ENCODE measurements at regions not wholly inside any gene's neighbourhood (a gene's known extent, or its start where the extent isn't known, plus 50 kb on each side); places are given as distances from the start of the nearest gene placed in this dataset.

DNA sequence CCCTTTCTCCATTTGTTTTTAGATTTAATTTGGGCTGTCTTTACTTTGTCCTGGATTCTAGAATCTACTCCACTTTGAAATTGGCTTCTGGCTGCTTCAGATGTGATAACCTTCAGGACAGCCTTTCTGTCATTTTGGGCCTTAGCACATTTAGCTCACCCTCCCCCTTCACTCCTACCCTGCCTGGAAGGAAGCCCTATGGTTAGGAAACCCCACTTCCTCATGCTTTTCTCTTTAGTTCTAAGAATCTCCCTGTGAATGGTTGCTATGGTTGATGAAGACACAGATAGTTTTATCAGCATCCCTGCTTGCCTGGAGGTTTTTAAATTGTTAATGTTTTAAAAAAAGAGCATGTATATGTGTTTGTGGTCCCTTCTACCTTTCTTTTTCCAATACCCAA is 100.7 kb upstream of the PTPN13 start (continued):
- TF ChIP-seq, protein P1, sequence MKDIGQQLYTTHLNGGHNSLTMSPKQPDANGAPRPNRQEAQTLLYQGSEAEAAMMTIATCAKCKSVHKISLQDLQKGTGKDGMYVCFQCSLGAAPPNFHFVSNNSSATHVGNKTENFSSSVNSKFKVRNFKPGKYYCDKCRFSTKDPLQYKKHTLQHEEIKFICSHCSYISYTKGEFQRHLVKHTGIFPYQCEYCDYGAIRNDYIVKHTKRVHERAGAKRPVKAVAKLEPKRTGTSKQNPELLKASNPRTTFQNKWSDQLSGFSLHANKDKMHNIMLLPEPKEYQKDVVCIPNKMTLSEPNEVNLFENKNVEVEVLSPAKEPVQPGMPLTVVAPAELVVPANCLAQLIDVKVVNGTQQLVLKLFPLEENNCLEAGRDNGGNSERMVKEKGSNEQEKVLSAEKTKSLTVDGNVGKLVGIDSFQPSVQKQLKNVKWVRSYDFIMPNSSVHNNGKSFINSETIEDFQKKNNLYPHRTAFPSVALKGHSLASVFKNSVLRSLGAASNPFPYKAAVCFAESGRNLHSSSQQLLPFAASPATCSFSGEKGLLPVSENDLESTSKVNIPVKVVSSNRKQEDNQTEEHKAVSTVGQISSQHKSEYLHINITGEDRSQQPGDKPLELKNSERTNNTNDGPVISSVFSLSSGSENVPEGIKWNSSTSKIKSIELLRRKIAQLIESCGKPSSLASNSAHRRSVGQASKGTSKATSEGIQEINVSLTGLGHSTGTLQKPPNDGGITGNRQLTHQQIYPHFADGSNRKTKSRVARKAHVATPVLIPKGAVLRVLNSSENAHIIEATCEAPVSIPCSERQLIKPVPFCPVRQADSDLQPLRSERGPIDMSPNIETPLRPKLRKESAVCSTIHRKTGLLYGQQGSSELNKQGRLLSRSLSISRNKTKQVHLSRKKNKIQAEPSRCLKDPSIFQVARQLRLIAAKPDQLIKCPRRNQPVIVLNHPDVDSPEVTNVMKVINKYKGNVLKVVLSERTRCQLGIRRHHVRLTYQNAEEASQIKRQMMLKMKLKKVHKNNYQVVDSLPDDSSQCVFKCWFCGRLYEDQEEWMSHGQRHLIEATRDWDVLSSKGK (CRISPR knock-in tag; IDR thresholded peaks at IDR 0.05): no peak
- TF ChIP-seq PCBP1 (IDR thresholded peaks at IDR 0.05; ENCODE audit: low read depth, low read length, poor library complexity, severe bottlenecking) (no peak), POLR2H (tag; IDR thresholded peaks at IDR 0.05; ENCODE audit: low read depth) (no peak)

DNA sequence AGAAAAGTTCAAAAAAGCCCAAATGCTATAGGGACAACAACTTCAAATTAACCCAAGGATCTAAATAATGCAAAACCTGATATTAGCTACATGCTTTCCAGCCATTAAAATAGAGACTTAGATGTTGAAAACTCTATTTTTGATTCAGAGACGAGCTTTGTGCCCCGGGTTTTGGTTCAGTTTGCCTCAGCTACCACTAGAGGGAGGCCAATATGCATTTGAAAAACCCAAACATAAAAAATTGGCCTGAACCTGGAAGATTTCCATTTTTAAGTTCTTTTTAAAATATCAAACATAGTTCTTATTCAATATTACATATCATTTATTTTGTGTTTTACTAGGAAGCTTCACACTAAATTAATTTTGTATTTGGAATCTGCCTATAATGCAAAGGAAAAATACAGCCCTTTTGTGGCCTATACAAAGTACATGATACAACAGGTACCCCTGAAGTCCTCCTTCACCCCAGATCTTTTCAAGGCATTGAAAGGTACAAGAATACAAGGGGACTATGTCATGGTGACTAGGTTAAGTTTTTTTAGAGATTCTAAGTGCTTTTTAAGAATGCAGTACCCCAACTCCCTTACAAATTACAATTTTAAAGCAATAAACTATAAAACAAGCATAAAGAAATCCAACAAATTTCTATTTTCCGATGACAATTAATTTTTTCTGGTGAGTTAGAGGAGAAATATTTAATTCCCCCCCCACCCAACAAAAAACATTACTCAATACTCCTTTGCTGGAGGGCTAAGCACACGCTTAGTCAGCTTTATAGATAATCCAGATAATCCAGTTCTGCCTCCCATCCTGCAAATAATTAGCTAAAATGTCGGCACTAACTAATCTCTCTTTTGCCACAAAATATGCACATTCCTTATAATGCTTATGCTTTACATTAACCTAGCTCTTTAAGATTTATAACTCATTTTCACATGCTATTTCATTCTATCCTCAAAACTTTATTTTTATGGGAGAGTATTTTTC is 97.7 kb upstream of the PTPN13 start:
- Histone ChIP-seq H3K9me1 (ENCODE audit: control insufficient read depth, insufficient read depth, low read length) (no peaks in the 10 kb centered on the region), H3K4me2 (ENCODE audit: insufficient read depth, low read length) (no peak overlapping the region), H3K36me3 (ENCODE audit: control insufficient read depth, insufficient read depth, low read length) (no peaks in the 10 kb centered on the region), H3K9ac (ENCODE audit: insufficient read depth in 1 of 2, low read depth in 2 of 2, low read length in 2 of 2) (no peak overlapping the region), H3K4me1 (replicated peaks in 1 of 2; ENCODE audit: control insufficient read depth in 2 of 2, insufficient read depth in 2 of 2, low read length in 2 of 2) (no peaks in the 10 kb centered on the region), H4K20me1 (replicated peaks; ENCODE audit: control insufficient read depth, insufficient read depth, low read length) (no peaks in the 10 kb centered on the region), H3K9me3 (replicated peaks; ENCODE audit: control insufficient read depth, insufficient read depth, low read depth, low read length) (no peaks in the 10 kb centered on the region), H3K79me2 (ENCODE audit: control insufficient read depth, insufficient read depth, low read length) (no peaks in the 10 kb centered on the region), H2AFZ (ENCODE audit: low read depth, low read length) (no peak overlapping the region), H3K4me3 (no peak overlapping the region), H3K27me3 (ENCODE audit: control insufficient read depth in 2 of 2, insufficient read depth in 2 of 2, low read length in 2 of 2) (no peaks in the 10 kb centered on the region), H3K27ac (ENCODE audit: extremely low read depth, low read depth, low read length) (no peak overlapping the region)
- in situ Hi-C loops (cut with MboI): no loop called here
- 0% methylated on average over 5 of the region's 5 CpGs for WGBS (ENCODE audit: insufficient coverage, low coverage, missing lambda C conversion rate)
- FAIRE-seq (peak; percentile 74), ATAC-seq (no peak), DNase-seq (ENCODE audit: extremely low read depth in 1 of 4, low spot score in 3 of 4) (peak; percentile 38 to 61 (median 54))
- ChIA-PET POLR2A (interaction anchor here (0.6 to 1.0 kb wide), 2 partner anchors 399 to 558 kb away, joined by 3 to 4 read pairs; no protein-coding TSS in a partner anchor), CTCF (ENCODE audit: low intra/inter-chr PET ratio) (interaction anchor here (0.5 to 1.6 kb wide), 4 partner anchors 12 to 621 kb away, joined by 3 to 6 read pairs (median 4); no protein-coding TSS in a partner anchor)
- no TSS peak for BruUV-seq (replicated peaks)
- intact Hi-C loops (cut with micrococcal nuclease): loop anchor here (1.0 to 5.0 kb wide), 3 partner anchors 321 to 741 kb away; no protein-coding TSS in a partner anchor
- TF ChIP-seq, protein P2, sequence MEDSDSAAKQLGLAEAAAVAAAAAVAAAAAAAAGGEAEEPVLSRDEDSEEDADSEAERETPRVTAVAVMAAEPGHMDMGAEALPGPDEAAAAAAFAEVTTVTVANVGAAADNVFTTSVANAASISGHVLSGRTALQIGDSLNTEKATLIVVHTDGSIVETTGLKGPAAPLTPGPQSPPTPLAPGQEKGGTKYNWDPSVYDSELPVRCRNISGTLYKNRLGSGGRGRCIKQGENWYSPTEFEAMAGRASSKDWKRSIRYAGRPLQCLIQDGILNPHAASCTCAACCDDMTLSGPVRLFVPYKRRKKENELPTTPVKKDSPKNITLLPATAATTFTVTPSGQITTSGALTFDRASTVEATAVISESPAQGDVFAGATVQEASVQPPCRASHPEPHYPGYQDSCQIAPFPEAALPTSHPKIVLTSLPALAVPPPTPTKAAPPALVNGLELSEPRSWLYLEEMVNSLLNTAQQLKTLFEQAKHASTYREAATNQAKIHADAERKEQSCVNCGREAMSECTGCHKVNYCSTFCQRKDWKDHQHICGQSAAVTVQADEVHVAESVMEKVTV (CRISPR knock-in tag; IDR thresholded peaks at IDR 0.05): 0 out of 2 replicates have a peak, but pooled peaks have one; percentile 18

Data from K562 (cell line).